GM12878 (cell line): ENCODE measurements at regions not wholly inside any gene's neighbourhood (a gene's known extent, or its start where the extent isn't known, plus 50 kb on each side); places are given as distances from the start of the nearest gene placed in this dataset.

ENCODE experiments used
- CHD4 ChIP-seq: fragments of 200-600 bp; sonication (generic); IDR thresholded peaks from 2 replicates; pipeline ENCODE4 v1.6.1; 2016; ENCODE audit warnings: mild to moderate bottlenecking
- TAF1 ChIP-seq: IDR thresholded peaks from 2 replicates; pipeline ENCODE4 v1.6.1; 2011; ENCODE audit warnings: mild to moderate bottlenecking, low read depth, low read length, borderline replicate concordance

DNA sequence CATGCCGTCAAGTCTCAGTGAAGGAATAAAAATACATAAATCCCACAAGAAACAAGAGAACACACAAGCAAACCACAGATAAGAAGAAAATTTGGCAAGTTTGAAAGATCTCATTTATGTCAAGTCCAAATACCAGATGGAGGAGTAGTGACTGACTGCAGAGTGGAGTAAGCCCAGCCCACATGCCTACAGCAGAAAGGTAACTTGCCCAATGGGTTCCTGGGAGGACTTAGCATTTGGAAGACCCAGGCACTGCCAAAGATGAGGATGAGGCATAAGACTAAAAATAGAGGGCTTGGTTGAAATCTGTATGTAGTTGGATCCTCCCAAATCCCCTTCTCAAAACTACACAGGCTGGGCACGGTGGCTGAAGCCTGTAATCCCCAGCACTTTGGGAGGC lies 70.8 kb downstream of the ZNF648 start:
- TF ChIP-seq TAF1 (no peak), CHD4 (no peak)
